IPS DF 19.7 (cell line): ENCODE measurements at regions not wholly inside any gene's neighbourhood (a gene's known extent, or its start where the extent isn't known, plus 50 kb on each side); places are given as distances from the start of the nearest gene placed in this dataset.

Source experiments
- DNase-seq: peaks from one replicate; pipeline ENCODE4 v3.0.0-alpha.2; 2013; ENCODE audit warnings: low read depth, low spot score

- no peak for DNase-seq
Observed at GRCh38 chr2:204012072-204012653, 75.6 kb downstream of the ICOS start.

GRCh38 chr2:204015118-204015843 is 78.7 kb downstream of the ICOS start:
- no peak for DNase-seq

- DNase-seq: no peak
Observed at GRCh38 chr2:204018717-204019116, 82.2 kb downstream of the ICOS start.

GRCh38 chr2:204019572-204020501 is 83.3 kb downstream of the ICOS start:
- DNase-seq: no peak

- DNase-seq: no peak
Observed at GRCh38 chr2:204021290-204022081, 84.9 kb downstream of the ICOS start.

GRCh38 chr2:204022550-204022949 is 86.0 kb downstream of the ICOS start:
- no peak for DNase-seq

- DNase-seq: no peak
Observed at GRCh38 chr2:204023088-204023487, 86.5 kb downstream of the ICOS start.

GRCh38 chr2:204024503-204024902 is 87.9 kb downstream of the ICOS start:
- no peak for DNase-seq

GRCh38 chr2:204024906-204025475 is 88.4 kb downstream of the ICOS start:
- no peak for DNase-seq

- DNase-seq: no peak
Observed at GRCh38 chr2:204026294-204026693, 89.7 kb downstream of the ICOS start.

- no peak for DNase-seq
Observed at GRCh38 chr2:204027091-204027490, 90.5 kb downstream of the ICOS start.

- no peak for DNase-seq
Observed at GRCh38 chr2:204030322-204030721, 93.8 kb downstream of the ICOS start.

- DNase-seq: no peak
Observed at GRCh38 chr2:204031056-204031455, 94.5 kb downstream of the ICOS start.

- no peak for DNase-seq
Observed at GRCh38 chr2:204032301-204032700, 95.7 kb downstream of the ICOS start.

- no peak for DNase-seq
Observed at GRCh38 chr2:204033611-204034495, 97.3 kb downstream of the ICOS start.

GRCh38 chr2:204036706-204037105 is 100.1 kb downstream of the ICOS start:
- DNase-seq: no peak

- DNase-seq: no peak
Observed at GRCh38 chr2:204037286-204037685, 100.7 kb downstream of the ICOS start.

GRCh38 chr2:204039298-204039838 is 102.8 kb downstream of the ICOS start:
- DNase-seq: no peak

- DNase-seq: no peak
Observed at GRCh38 chr2:204040016-204040415, 103.5 kb downstream of the ICOS start.

GRCh38 chr2:204042401-204042800 is 105.8 kb downstream of the ICOS start:
- DNase-seq: no peak
